ENCODE measurements at regions not wholly inside any gene's neighbourhood (a gene's known extent, or its start where the extent isn't known, plus 50 kb on each side); places are given as distances from the start of the nearest gene placed in this dataset.

GRCh38 chr15:54772663-54773062, 424.1 kb downstream of the RSL24D1 start:
- TF ChIP-seq, protein P1, sequence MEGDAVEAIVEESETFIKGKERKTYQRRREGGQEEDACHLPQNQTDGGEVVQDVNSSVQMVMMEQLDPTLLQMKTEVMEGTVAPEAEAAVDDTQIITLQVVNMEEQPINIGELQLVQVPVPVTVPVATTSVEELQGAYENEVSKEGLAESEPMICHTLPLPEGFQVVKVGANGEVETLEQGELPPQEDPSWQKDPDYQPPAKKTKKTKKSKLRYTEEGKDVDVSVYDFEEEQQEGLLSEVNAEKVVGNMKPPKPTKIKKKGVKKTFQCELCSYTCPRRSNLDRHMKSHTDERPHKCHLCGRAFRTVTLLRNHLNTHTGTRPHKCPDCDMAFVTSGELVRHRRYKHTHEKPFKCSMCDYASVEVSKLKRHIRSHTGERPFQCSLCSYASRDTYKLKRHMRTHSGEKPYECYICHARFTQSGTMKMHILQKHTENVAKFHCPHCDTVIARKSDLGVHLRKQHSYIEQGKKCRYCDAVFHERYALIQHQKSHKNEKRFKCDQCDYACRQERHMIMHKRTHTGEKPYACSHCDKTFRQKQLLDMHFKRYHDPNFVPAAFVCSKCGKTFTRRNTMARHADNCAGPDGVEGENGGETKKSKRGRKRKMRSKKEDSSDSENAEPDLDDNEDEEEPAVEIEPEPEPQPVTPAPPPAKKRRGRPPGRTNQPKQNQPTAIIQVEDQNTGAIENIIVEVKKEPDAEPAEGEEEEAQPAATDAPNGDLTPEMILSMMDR (IDR thresholded peaks at IDR 0.05), result no peak
- TF ChIP-seq POLR2A (IDR thresholded peaks at IDR 0.05), result no peak
- no peak for TF ChIP-seq EP300 (IDR thresholded peaks at IDR 0.05)
- no peak for TF ChIP-seq POLR2AphosphoS5 (IDR thresholded peaks at IDR 0.05)
